T-helper 1 cell (primary cell): ENCODE measurements at regions not wholly inside any gene's neighbourhood (a gene's known extent, or its start where the extent isn't known, plus 50 kb on each side); places are given as distances from the start of the nearest gene placed in this dataset.

Experiments
- DNase-seq, 5 donors: peaks; one replicate each; pipeline ENCODE4 v3.0.0-alpha.2; 2012 to 2020

DNA sequence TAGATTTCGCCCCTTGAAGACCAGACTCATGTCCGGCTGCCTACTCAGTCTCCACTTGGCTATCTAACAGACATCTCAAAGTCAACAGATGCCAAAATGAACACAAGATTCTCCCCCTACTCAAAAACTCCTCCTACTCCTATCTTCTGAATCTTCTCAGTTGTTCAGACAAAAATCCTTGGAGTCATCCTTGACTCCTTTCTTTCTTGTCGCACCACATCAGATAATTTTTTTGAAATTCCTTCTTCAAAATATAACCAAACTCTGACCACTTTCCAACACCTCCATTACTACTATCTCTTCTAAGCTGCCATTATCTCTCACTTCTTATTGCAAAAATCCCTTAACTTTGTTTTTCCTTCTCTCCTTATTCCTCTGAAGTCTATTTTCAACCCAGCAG is 141.9 kb upstream of the SLC7A14 start:
- no peak for DNase-seq

DNA sequence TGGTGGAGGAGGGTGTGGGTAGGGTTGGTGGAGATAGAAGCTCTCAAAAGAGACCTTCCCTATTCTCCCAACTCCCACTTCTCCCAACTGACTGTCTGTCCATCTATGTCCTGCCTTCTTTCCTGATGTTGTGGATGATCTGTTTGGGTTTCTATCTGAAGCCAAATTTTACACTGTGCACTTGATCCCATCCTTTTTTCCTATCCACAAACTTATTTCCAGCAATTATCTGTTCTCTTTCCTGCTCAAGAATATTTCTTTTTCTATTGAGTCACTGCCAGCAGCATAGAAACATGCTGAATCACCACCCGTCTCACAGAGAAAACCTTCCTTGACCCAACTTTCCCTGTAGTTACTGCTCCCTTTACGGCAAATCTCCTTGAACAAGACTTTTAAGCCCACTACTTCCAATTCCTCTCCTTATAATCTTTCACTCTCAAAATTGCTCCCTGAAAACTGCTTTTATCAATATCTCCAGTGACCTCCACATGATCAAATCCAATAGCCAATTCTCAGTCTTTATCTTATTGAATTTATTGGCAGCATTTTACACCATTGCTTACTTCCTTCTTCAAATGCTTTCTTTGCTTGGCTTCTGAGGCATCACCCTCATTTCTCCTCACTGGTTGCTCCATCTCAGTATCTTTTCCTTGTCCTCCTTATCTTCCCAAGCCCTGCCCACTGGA is 141.2 kb upstream of the SLC7A14 start:
- DNase-seq: no peak

DNA sequence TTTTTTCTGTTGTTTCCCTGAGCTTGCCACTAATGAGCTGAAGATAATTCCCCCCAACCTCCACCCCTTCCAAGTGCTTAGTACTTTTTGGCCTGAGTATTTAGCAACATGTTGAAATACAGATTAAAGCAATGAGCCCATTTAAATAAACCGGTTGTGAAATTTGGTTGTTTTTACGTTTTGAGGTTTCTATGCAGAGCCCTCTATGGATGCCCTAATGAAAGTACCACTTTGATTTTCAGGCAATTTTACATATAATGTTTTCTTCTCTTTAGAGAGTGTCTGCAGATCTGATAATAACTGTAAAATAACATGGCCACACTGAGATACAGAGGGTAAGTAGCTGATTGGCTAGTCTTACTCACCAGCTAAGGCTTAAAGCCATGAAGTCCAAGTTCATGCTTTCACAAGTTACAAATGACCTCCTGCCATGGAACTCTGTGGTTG is 139.4 kb upstream of the SLC7A14 start:
- DNase-seq: no peak

DNA sequence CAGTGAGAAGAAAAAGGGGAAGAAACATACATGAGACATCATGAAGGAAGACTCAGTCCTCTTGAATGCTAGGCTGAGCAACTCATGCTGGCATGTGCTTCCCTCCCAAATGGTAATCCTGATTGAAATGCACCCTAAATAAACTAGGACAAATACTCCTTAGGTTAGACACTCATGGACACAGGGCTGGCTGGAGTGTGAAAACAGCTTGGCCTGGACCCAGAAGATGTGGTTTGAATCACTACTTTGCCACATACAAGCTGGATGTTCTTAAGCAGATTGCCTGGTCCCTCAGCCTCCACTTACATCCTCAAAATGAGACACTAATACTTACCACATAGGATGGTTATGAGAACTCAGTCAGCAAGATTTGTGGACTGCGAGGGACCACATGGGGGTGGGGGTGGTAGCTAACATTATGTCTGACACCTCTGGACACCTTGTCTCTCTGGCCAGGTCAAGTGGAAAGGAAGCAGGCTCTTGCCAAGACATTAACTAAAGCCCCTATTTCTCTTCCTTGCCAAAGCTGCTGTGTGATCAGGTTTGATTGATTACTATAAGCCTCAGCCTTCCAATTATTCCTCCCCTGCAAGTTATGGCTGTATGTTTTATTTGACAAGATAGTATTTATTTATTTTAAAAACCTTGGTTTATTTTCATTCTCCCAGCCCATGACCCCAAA is 138.9 kb upstream of the SLC7A14 start:
- no peak for DNase-seq

DNA sequence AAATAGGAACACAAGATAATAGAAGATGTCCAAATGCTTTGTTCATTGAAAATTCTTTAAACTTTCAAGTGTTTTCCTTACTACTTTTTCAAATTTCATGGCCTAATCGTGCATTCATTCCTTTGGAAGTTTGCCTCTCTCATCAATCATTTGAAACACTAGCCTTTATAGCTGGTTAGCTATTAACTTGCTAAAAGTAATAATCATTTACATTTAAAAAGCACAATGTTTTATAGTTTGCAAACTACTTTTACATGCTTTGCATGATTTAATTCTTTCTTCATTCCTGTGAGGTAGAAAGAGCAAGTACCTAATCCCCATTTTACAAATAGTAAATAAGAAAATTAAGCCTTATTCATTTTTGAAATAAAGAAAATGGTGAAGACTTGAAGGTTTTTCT is 137.4 kb upstream of the SLC7A14 start:
- no peak for DNase-seq

DNA sequence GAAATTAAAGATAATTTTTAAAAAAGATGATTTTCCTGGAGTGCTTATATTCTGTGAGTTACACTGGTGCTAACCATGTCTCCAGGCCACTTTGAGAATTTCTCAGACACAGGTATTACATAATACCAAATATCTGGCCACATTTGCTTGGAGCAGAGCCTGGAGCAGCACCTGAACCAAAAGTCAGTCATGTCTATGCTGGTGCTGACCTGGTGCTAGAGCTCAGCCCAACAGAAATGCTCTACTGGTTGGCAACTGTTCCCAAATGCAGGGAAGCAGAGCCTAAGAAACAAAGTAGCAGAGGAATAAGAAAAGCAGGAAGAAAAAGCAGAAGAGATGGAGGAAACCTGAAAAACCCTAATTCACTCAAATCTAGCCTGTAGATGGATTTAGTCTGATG is 135.7 kb upstream of the SLC7A14 start:
- no peak for DNase-seq

DNA sequence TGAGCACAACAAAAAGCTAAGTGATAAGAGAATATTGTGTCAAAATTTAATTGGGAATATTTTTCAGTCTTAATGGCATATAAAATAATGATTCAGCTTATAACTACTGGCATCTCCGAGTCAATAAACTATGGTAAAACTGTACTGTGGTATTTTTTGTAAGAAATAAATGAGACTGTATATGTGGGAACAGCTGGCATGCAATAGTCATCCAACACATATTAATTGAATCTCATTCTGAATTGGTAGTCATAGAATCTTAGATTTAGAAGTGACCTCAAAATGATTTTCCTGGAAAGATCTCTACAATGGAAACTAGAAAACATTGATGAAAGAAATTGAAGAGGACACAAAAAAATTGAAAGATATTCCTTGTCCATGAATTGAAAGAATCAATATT is 133.4 kb upstream of the SLC7A14 start:
- DNase-seq: no peak

DNA sequence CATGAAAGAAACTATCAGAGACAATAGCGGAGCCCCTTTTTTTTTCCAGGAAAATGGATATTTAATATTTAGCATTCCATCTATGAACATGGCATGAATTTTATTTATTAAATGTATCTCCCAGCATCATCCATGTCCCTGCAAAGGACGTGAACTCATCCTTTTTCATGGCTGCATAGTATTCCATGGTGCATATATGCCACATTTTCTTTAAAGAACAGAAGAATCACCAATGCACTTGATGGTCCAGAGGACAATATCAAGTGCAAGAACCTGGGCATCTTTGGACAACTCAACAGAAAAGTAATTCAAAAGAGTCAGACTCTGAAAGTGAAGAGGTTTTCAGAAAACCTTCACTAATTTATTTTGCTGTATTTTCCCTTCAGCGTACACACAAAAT is 133.0 kb upstream of the SLC7A14 start:
- DNase-seq: no peak

DNA sequence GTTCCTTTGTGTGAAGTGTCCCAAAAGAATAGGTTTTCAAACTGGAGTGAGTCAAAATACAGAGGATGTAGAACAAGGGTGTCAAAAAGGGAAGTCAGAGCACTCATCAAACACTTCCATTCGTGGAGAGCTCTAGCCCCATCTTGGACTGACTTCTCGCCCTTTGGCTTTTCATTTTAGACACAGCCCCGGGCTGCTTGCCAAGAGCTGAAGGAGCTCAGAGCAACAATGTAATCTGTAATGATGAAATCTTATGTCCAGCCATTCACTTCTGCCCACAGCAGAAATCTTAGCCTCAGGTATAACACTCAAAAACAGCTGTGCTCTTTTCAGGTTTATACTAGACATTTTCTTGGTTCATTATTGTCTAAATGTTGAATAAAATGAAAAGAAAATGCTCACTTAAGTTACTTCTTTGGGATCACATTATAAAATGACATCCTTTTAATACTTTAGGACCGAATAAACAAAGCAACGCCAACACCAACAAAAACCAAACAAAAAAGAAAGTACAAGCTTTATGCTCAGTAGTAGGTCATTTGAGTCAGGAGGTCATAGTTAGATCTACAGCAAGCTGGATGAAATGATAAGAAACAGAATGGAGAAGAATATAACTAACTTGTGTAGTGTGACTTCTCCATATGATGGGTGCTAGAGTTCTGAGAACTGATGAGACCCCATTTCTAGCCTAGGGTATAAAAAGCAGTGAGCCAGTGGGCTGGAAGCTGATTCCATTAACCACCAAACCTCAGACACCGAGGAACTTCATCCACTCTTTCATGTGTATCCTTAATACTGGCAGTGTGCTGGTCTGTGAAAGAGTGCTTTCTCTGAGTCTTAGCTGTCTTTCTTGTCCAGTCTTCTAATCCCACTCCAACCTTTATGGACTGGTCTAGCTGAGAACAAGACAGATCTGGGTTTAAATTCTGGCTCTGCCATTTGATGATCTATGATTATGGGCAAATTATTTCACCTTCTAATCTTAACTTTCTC is 131.8 kb upstream of the SLC7A14 start:
- no peak for DNase-seq

DNA sequence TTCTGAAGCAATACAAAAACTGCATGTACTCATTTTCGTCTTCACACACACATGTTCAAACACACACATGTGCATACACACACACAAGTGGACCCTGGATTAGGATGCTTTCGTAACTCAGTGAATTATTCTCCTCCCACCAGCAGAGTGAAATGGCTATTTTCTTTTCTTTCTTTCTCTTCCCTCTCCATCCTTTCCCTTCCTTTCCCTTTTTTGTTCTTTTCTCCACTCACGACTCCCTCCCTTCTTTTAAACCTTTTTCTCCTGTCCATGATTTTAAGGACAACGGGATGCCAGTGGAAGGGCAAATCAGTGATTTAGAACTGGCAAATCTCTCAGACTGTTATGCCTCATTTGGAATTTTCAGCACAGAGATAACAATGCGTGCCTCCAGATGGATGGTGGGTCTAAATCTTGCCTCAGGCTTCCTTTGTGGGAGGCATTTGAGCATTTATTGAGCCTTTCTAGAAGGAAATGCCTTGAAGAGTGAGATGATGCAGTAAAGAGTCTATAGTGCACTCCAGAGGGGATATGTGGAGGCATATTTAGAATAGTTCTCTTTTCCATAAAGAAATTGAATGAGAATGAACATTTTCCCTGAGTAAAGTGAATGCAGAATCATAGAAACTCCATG is 130.4 kb upstream of the SLC7A14 start:
- DNase-seq: no peak

DNA sequence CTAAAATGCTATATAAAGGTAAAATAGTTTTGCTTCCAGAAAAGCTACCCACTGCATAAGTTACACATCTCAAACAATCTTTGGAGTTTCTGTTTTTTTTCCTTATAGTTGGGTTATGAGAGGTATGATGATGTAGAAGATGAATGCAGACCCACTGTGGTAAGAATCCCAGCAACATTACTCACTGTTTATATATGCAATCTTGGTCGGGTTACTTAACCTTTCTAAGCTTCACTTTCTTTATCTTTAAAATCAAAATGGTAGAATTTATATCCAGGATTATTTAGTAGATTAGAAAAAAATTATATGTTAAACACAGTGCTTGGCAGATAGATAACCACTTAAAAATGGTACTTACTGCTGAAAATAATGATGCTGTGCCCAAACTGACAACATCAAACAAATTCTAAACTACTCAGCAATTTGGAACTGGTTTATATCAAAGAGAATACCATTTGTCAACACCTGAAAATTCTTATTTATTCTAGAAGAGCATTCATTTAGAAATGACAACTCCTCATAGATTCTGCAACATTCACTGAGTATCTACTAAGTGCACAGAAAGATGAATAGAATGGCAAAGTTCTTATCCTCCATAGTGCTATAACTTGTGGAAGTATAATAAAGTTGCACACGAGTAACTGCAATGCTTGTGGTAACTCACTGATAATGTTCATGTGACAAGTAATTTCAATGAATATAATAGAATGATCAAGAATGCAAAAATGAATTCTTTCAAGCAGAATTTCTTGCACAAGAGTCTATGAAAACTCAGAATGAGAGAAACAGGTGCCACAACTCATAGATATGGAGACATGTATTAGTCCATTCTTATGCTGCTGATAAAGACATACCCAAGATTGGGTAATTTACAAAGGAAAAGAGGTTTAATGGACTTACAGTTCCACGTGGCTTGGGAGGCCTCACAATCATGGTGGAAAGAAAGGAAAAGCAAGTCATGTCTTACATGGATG is 129.0 kb upstream of the SLC7A14 start:
- no peak for DNase-seq

DNA sequence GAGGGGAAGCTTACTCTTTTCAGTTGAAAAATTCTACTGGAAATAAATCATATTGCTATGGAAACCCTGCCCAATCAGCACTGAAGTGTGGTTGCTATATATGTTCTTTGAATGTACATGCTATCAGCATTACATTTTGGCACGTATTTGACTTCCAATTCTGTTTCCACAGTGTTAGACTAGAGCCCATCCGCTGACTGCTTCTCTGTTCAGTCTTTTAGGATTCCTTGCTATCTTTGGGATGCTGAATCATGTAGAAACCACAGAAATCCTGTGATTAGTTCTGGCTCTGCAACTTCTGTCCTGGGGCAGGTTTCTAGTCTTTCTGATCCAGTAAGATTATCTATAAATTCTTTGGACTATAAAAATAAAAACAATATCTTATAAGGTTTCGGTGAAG is 128.2 kb upstream of the SLC7A14 start:
- no peak for DNase-seq

DNA sequence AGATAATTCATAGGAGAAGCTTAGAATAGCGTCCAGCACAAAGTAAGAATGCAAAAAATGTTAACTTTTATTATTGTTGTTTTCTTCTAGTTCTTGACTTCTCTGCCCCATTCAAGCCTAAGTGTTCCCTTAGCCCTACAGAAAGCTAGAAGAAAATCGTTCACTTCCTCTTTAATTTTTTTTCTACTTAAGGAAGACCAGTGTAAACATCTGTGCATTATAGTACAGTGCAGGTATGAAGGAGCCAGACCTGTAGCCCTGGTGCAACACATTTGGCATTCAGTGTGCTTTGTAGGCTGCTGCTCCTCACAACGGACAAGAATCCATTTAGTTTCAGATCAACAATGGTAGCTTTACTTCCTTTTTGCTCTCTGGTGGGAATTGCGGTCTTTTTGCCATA is 127.8 kb upstream of the SLC7A14 start:
- DNase-seq: no peak

DNA sequence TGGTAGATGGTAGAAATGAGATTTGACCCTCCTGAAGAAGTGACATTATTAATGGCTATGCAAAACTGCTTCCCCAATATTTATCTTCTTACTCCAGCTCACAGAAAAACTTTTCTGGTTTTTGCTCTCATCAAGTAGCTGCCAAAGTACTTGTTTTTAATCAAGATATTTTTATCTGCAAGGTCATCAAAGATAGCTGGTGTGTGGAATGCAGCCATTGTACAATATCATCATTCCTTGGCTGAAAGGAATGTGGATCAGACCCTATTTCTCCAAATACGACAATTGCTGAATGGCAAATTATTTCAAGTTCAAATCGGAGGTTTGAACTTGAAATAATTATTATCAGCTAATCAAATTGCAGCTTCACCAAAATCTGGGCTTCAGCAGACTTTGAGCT is 126.9 kb upstream of the SLC7A14 start:
- DNase-seq: no peak

DNA sequence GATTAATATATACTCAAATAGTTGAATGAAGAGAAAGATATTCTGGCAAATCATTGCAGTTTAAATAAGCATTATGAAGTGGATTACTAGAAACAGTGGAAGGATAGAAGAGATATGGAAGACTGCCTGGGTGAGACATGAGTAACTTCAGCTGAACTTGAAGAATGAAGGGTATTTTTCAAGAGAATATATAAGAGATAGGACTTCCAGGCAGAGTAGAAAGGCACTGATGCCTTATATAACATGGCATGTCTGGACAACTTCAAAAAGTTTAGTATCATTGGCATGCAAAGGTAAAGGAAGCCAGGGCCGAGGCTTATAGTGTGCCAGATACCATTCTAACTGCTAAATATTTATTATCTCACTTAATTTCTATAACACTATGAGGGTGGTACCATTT is 126.5 kb upstream of the SLC7A14 start:
- DNase-seq: no peak

DNA sequence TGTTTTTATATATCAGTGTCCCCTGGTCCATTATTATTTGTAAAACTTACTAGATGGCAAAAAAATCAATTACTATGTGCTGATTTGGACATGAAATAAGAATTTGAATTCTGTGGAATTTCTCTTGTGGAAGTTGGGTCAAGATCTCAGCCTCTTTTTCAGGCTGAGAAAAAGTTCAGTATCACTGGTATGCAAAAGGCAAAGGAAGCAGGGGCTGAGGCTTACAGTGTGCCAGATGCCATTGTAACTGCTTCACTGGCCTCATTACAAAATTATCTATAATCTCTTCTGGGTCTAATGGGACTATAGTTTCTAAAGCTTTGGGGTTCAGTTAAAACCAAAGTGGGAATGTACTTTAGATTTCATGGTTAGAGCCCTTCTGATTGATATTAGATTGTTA is 125.9 kb upstream of the SLC7A14 start:
- DNase-seq: no peak

DNA sequence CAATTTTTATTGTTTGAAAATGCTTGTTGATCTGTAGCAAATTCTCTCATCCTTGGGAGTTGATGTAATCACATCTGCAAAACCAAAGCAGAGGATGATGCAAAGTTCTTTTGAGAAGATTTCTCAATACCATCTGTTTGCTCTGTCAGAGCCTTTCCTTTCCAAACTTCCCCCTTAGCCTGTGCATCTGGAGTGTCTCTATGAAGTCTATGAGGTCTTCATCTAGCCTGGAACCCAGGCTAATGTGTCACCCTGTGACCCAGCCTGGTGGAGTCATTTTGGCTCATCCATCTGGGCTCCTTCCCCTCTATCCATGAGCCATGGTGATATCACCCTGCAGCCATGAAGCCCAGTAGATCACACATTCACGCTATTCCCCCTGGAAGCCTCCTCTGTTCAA is 123.2 kb upstream of the SLC7A14 start:
- DNase-seq: no peak

DNA sequence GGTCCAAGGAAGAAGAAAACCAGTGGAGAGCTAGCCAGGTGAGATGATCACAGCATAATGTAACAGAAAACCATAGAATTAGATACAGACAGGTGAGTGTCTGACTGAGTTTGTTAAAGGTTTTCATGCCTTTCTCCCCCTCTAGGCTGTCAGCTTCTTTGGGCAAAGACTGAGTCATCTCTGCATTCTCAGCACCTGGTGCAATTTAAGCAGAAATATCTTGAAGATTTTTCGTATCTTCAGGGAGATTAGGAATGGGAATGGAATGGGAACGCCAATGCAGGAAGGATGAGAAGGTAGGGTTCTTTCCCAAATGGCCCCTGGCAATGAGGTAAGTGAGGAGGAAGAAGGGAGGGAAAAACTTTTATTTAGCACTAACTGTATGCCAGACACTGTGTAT is 122.0 kb upstream of the SLC7A14 start:
- DNase-seq: no peak

DNA sequence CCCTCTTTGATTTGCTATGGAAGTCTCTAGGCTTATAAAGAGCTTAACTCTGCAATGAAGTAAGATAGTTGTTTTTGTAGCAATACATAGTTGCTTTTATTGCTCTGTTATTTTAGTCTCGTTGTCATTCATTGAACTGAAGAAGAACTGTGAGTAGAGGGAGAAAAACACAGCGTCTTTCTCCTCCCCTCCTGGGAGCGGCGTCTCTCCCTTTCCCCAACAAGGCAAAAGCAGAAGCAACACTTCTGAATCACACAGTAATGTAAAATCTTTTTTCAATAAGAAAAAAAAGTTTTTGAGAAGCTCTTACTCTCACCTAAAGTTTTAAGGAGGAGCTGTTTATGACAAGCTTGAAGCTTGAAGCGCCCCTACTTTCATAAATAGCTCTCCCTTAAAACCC is 119.3 kb upstream of the SLC7A14 start:
- DNase-seq: no peak

DNA sequence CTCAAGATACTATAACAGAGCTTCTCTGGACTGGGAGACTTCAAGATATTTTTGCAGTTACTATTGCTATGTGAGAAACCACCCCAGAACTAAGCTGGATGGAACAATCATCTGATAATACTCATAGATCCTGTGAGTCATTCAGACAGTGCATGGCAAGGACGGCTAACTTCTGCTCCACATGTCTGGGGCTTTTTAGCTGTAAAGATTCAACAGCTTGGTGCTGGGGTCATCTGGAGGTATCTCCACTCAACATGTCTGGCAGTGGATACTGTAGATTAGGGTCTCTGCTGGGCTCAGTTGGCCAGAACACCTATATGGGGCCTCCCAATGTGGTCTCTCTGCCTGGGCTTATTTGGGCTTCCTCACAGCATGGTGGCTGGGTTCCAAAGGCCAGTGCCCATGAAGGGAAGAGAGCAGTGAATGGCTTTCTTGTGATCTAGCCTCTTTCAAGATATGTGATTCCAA is 117.3 kb upstream of the SLC7A14 start:
- DNase-seq: no peak
